Testis (tissue), 2 donors: ENCODE measurements at regions not wholly inside any gene's neighbourhood (a gene's known extent, or its start where the extent isn't known, plus 50 kb on each side); places are given as distances from the start of the nearest gene placed in this dataset.

Experiments
- DNase-seq: peaks from one replicate; pipeline ENCODE4 v3.0.0-alpha.2; 2019
- H3K27ac ChIP-seq, 2 donors: fragments of 200-600 bp; sonication (generic); one replicate each; pipeline ENCODE4 v1.5.1; 2019
- H3K27me3 ChIP-seq: fragments of 200-600 bp; sonication (generic); one replicate; pipeline ENCODE4 v1.5.1; 2019
- H3K36me3 ChIP-seq: fragments of 200-600 bp; sonication (generic); one replicate; pipeline ENCODE4 v1.5.1; 2017; ENCODE audit warnings: low read depth; ENCODE audit errors: missing control alignments
- H3K4me1 ChIP-seq: fragments of 200-600 bp; sonication (generic); one replicate; pipeline ENCODE4 v1.5.1; 2019
- H3K4me3 ChIP-seq, 2 donors: fragments of 200-600 bp; sonication (generic); one replicate each; pipeline ENCODE4 v1.5.1; 2017 to 2019
- H3K9me3 ChIP-seq: fragments of 200-600 bp; sonication (generic); one replicate; pipeline ENCODE4 v1.5.1; 2017
- CTCF ChIP-seq, 3 experiments: fragments of 450-650 bp in 2 of 3; fragments of 200-600 bp in 1 of 3; sonication (generic) in 1 of 3; IDR thresholded peaks; one replicate each; pipeline ENCODE4 v1.5.1; 2016 to 2019; ENCODE audit warnings: antibody characterized with exemption in 3 of 3, mild to moderate bottlenecking in 2 of 3, moderate library complexity in 1 of 3
- POLR2A ChIP-seq: fragments of 450-650 bp; IDR thresholded peaks from one replicate; pipeline ENCODE4 v1.6.1; 2017; ENCODE audit warnings: antibody characterized with exemption, mild to moderate bottlenecking, moderate library complexity
- WGBS, 2 donors: methylation state at CpG; one replicate each; pipeline ENCODE4 v1.1.5; 2018; 5-methylcytosine and 5-hydroxymethylcytosine counted together
- intact Hi-C: fragments of 100-400 bp; cut with DNase I; formaldehyde crosslinking; loops from one replicate; pipeline ENCODE4 v1.15.1; 2023; ENCODE audit warnings: low total_unique reads

GRCh38 chr1:30049748-30050296 lies 673.6 kb downstream of the MATN1 start:
- no peaks in the 10 kb centered on the region for H3K27me3 ChIP-seq
- no peaks in the 10 kb centered on the region for H3K4me1 ChIP-seq
- WGBS, 2 donors = 81 to 88% methylated on average over 4 of the region's 4 CpGs
- H3K27ac ChIP-seq = no peak overlapping the region
- H3K9me3 ChIP-seq = no peaks in the 10 kb centered on the region
- no peak for DNase-seq
- intact Hi-C loops = no loop called here
- no peaks in the 10 kb centered on the region for H3K36me3 ChIP-seq
- H3K4me3 ChIP-seq = no peak overlapping the region
- TF ChIP-seq CTCF (IDR thresholded peaks at IDR 0.05) (no peak), POLR2A (no peak)

- no peak for DNase-seq
- intact Hi-C loops = no loop called here
- Histone ChIP-seq H3K4me3 (no peak overlapping the region), H3K27me3 (no peaks in the 10 kb centered on the region), H3K27ac (no peak overlapping the region), H3K4me1 (no peaks in the 10 kb centered on the region), H3K36me3 (no peaks in the 10 kb centered on the region), H3K9me3 (no peaks in the 10 kb centered on the region)
- TF ChIP-seq POLR2A (no peak), CTCF (IDR thresholded peaks at IDR 0.05) (no peak)
- WGBS, 2 donors = 95 to 96% methylated on average over 5 of the region's 5 CpGs
Measured at GRCh38 chr1:30048905-30049304, 674.5 kb downstream of the MATN1 start.

- H3K4me3 ChIP-seq = no peak overlapping the region
- no peaks in the 10 kb centered on the region for H3K36me3 ChIP-seq
- H3K27ac ChIP-seq = no peak overlapping the region
- TF ChIP-seq CTCF (IDR thresholded peaks at IDR 0.05) (no peak), POLR2A (no peak)
- 53 to 56% methylated on average over 3 of the region's 3 CpGs for WGBS, 2 donors
- DNase-seq = no peak
- no peaks in the 10 kb centered on the region for H3K27me3 ChIP-seq
- H3K4me1 ChIP-seq = no peaks in the 10 kb centered on the region
- intact Hi-C loops = no loop called here
- H3K9me3 ChIP-seq = no peaks in the 10 kb centered on the region
Measured at GRCh38 chr1:30047576-30047975, 675.8 kb downstream of the MATN1 start.

- H3K4me3 ChIP-seq = no peak overlapping the region
- H3K27me3 ChIP-seq = no peaks in the 10 kb centered on the region
- intact Hi-C loops = no loop called here
- TF ChIP-seq POLR2A (no peak), CTCF (IDR thresholded peaks at IDR 0.05) (no peak)
- DNase-seq = no peak
- no peaks in the 10 kb centered on the region for H3K4me1 ChIP-seq
- WGBS, 2 donors = 80 to 85% methylated on average over 9 to 10 of the region's 10 CpGs
- H3K9me3 ChIP-seq = no peaks in the 10 kb centered on the region
- H3K36me3 ChIP-seq = no peaks in the 10 kb centered on the region
- no peak overlapping the region for H3K27ac ChIP-seq
Measured at GRCh38 chr1:30046751-30047150, 676.6 kb downstream of the MATN1 start.

- whole genome bisulfite sequencing, 2 donors = 69 to 88% methylated on average over 3 to 4 of the region's 4 CpGs
- H3K27ac ChIP-seq = no peak overlapping the region
- H3K4me3 ChIP-seq = no peak overlapping the region
- no peaks in the 10 kb centered on the region for H3K27me3 ChIP-seq
- H3K36me3 ChIP-seq = no peaks in the 10 kb centered on the region
- TF ChIP-seq POLR2A = no peak
- no peak for TF ChIP-seq CTCF (IDR thresholded peaks at IDR 0.05)
- H3K9me3 ChIP-seq = no peaks in the 10 kb centered on the region
- intact Hi-C loops = no loop called here
- no peak for DNase-seq
- no peaks in the 10 kb centered on the region for H3K4me1 ChIP-seq
Measured at GRCh38 chr1:30045304-30046090, 677.9 kb downstream of the MATN1 start.
